ENCODE measurements at regions not wholly inside any gene's neighbourhood (a gene's known extent, or its start where the extent isn't known, plus 50 kb on each side); places are given as distances from the start of the nearest gene placed in this dataset.
"Not testable (repeated sequence)": the region's sequence is repeated elsewhere in the genome, so short reads cannot be mapped to it uniquely, and the experiment has no call there.

DNA sequence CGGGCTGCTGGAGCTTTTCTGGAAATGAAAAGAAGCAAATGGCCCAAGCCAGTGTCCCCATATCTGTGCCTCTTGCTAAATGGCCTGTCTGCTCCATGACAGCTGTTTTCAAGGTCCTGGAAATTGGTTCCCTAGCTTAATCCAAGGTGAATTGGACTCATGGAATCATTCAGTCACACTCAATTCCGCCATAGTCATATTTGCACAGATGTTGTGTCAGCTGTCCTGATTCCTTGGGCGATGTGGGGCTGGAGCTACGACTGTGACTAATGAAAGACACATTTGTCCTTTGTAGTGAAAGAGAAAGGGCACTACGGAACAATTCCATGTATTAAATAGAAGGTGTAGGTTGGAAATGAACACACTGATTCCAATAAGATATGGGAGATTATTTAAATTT is 102.9 kb upstream of the MEGF10 start:
- TF ChIP-seq, protein P1, sequence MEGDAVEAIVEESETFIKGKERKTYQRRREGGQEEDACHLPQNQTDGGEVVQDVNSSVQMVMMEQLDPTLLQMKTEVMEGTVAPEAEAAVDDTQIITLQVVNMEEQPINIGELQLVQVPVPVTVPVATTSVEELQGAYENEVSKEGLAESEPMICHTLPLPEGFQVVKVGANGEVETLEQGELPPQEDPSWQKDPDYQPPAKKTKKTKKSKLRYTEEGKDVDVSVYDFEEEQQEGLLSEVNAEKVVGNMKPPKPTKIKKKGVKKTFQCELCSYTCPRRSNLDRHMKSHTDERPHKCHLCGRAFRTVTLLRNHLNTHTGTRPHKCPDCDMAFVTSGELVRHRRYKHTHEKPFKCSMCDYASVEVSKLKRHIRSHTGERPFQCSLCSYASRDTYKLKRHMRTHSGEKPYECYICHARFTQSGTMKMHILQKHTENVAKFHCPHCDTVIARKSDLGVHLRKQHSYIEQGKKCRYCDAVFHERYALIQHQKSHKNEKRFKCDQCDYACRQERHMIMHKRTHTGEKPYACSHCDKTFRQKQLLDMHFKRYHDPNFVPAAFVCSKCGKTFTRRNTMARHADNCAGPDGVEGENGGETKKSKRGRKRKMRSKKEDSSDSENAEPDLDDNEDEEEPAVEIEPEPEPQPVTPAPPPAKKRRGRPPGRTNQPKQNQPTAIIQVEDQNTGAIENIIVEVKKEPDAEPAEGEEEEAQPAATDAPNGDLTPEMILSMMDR (IDR thresholded peaks at IDR 0.05) = no peak
- no peak for TF ChIP-seq POLR2A (IDR thresholded peaks at IDR 0.05)
- H3K36me3 ChIP-seq = no peaks in the 10 kb centered on the region
- no peak overlapping the region for H3K27ac ChIP-seq
- no peaks in the 10 kb centered on the region for H3K27me3 ChIP-seq
- DNase-seq = no peak
- no peaks in the 10 kb centered on the region for H3K4me1 ChIP-seq
- H3K9me3 ChIP-seq = no peaks in the 10 kb centered on the region
- H3K4me3 ChIP-seq = no peak overlapping the region

DNA sequence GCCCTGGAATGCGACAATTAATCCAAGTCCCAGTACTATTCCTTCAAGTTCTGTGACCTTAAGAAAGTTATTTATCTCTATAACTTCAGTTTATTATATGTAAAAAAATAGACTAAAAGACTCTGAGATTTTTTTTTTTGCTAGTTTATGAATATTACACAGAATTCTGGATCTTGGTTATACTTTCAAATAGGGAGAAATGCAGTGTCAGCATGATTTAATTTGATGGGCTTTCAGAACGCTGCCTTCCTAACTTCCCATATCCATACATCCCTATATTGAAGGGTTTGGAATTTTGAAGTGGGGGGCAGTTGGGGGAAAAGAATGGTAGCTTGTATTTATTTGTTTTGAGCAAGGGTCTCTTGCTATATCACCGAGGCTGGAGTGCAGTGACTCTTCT is 98.4 kb upstream of the MEGF10 start:
- no peaks in the 10 kb centered on the region for H3K9me3 ChIP-seq
- H3K36me3 ChIP-seq = no peaks in the 10 kb centered on the region
- TF ChIP-seq, protein P1 (IDR thresholded peaks at IDR 0.05) = no peak
- no peak for TF ChIP-seq POLR2A (IDR thresholded peaks at IDR 0.05)
- no peak for DNase-seq
- no peaks in the 10 kb centered on the region for H3K4me1 ChIP-seq
- H3K4me3 ChIP-seq = no peak overlapping the region
- H3K27ac ChIP-seq = no peak overlapping the region
- H3K27me3 ChIP-seq = no peaks in the 10 kb centered on the region

DNA sequence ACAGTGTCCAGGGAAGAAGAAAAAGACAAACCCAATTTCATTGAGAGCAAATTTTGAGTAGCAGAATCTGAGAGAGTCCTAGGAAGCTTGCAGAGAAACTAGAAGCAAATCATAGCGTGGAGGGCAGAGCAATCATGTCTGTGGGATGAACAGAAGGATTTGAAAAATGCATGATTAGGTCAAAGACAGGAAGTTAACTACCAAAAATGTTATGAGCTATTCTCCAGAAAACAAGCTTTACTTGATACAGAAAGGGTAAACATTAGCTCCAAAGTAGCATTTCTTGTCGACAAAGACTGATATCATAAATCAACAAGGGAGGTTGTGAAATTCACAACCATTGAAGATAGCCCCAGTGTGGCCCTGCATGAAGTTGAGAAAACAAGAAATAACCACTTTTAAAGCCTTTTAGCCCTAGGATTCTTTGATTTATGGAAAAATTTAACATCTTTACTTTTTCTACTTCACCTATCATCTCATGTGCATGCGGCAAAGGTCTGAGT is 97.7 kb upstream of the MEGF10 start:
- Histone ChIP-seq H3K9me3 (no peaks in the 10 kb centered on the region), H3K4me1 (no peaks in the 10 kb centered on the region), H3K27me3 (no peaks in the 10 kb centered on the region), H3K27ac (no peak overlapping the region), H3K36me3 (no peaks in the 10 kb centered on the region), H3K4me3 (no peak overlapping the region)
- no peak for DNase-seq
- TF ChIP-seq, protein P1 (IDR thresholded peaks at IDR 0.05) = no peak
- TF ChIP-seq POLR2A (IDR thresholded peaks at IDR 0.05) = no peak

DNA sequence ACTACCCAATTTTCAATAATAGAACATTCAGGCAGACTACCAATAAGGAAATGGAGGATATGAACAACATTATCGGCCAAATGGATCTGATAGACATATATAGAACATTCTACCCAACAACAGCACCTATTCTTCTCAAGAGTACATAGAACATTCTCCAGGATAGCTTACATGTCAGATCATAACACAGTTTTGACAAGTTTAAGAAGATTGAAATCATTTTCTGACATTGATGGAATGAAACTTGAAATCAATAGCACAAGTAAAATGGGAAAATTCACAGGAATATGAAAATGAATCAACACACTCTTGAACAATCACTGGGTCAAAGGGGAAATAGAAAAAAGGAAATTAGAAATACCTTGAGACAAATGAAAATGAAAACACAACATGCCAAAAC is 94.6 kb upstream of the MEGF10 start:
- Histone ChIP-seq H3K4me3 (no peak overlapping the region), H3K36me3 (no peaks in the 10 kb centered on the region), H3K27ac (no peak overlapping the region), H3K27me3 (no peaks in the 10 kb centered on the region), H3K9me3 (no peaks in the 10 kb centered on the region), H3K4me1 (no peaks in the 10 kb centered on the region)
- no peak for DNase-seq
- TF ChIP-seq POLR2A (IDR thresholded peaks at IDR 0.05) = no peak
- TF ChIP-seq, protein P1 (IDR thresholded peaks at IDR 0.05) = no peak

DNA sequence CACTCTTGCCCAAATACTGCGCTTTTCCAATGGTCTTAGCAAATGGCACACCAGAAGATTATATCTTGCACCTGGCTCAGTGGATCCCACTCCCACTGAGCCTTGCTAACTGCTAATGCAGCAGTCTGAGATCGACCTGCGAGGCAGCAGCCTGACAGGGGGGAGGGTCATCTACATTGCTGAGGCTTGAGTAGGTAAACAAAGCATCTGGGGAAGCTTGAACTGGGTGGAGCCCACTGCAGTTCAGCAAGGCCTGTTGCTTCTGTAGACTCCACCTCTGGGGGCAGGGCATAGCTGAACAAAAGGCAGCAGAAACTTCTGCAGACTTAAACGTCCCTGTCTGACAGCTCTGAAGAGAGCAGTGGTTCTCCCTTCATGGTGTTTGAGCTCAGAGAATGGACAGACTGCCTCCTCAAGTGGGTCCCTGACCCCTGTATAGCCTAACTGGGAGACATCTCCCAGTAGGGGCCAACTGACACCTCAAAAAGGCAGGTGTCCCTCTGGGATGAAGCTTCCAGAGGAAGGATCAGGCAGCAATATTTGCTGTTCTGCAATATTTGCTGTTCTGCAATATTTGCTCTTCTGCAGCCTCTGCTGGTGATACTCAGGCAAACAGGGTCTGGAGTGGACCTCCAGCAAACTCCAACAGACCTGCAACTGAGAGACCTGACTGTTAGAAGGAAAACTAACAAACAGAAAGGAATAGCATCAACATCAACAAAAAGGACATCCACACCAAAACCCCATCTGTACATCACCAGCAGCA is 93.0 kb upstream of the MEGF10 start:
- H3K9me3 ChIP-seq, H3K27ac ChIP-seq, H3K4me1 ChIP-seq, H3K4me3 ChIP-seq, H3K36me3 ChIP-seq, DNase-seq, H3K27me3 ChIP-seq: not testable (repeated sequence)

DNA sequence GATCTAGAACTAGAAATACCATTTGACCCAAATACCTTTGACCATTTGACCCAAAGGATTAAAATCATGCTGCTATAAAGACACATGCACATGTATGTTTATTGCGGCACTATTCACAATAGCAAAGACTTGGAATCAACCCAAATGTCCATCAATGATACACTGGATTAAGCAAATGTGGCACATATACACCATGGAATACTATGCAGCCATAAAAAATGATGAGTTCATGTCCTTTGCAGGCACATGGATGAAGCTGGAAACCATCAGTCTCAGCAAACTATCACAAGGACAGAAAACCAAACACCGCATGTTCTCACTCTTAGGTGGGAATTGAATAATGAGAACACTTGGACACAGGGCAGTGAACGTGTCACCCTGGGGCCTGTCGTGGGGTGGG is 87.9 kb upstream of the MEGF10 start:
- H3K27ac ChIP-seq, H3K9me3 ChIP-seq, H3K4me1 ChIP-seq, H3K27me3 ChIP-seq, H3K36me3 ChIP-seq, DNase-seq, H3K4me3 ChIP-seq: not testable (repeated sequence)

DNA sequence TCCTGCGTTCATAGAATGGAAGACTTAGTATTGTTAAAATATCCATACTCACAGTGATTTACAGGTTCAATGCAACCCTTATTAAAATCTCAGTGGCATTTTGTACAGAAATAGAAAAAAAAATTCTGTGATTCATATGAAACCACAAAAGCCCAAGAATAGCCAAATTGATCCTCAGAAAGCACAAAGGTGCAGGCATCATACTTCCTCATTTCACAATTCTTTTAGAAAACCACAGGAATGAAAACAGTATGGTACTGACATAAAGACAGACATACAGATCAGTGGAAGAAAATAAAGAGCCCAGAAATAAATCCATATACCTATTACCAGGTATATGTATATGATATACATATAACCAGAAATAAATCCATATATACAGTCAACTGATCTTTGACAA is 86.8 kb upstream of the MEGF10 start:
- Histone ChIP-seq H3K36me3 (no peaks in the 10 kb centered on the region), H3K4me1 (no peaks in the 10 kb centered on the region), H3K9me3 (no peaks in the 10 kb centered on the region), H3K4me3 (no peak overlapping the region), H3K27me3 (no peaks in the 10 kb centered on the region), H3K27ac (no peak overlapping the region)
- TF ChIP-seq, protein P1 (IDR thresholded peaks at IDR 0.05) = no peak
- no peak for TF ChIP-seq POLR2A (IDR thresholded peaks at IDR 0.05)
- no peak for DNase-seq

All from Peyer's patch (tissue), 4 donors.